ENCODE measurements at regions not wholly inside any gene's neighbourhood (a gene's known extent, or its start where the extent isn't known, plus 50 kb on each side); places are given as distances from the start of the nearest gene placed in this dataset.
"Not testable (repeated sequence)": the region's sequence is repeated elsewhere in the genome, so short reads cannot be mapped to it uniquely, and the experiment has no call there.

GRCh38 chr6:166236596-166236995 lies 68.9 kb upstream of the TBXT start:
- Histone ChIP-seq H3K4me1 (ENCODE audit: control insufficient read depth, low read depth, low read length) (no peaks in the 10 kb centered on the region), H3K27ac (ENCODE audit: low read length) (no peak overlapping the region)

GRCh38 chr6:166235666-166236292 lies 68.1 kb upstream of the TBXT start:
- no peak overlapping the region for H3K27ac ChIP-seq (ENCODE audit: low read length)
- H3K4me1 ChIP-seq (ENCODE audit: control insufficient read depth, low read depth, low read length): no peaks in the 10 kb centered on the region
- no peaks in the 10 kb centered on the region for H3K9me3 ChIP-seq (ENCODE audit: control insufficient read depth, low read depth, low read length)
- H3K27me3 ChIP-seq (ENCODE audit: control insufficient read depth, insufficient read depth, low read length): no peaks in the 10 kb centered on the region
- no peak overlapping the region for H3K4me3 ChIP-seq (ENCODE audit: low read length)
- H3K9ac ChIP-seq (ENCODE audit: low read length): no peak overlapping the region
- no peaks in the 10 kb centered on the region for H3K36me3 ChIP-seq (ENCODE audit: control insufficient read depth, low read depth, low read length)

More at GRCh38 chr6:166236596-166236995, 68.9 kb upstream of the TBXT start:
- Histone ChIP-seq H3K27me3 (ENCODE audit: control insufficient read depth, insufficient read depth, low read length) (peaks cover 4% of the 10 kb centered on the region), H3K36me3 (ENCODE audit: control insufficient read depth, low read depth, low read length) (no peaks in the 10 kb centered on the region), H3K4me3 (ENCODE audit: low read length) (no peak overlapping the region), H3K9ac (ENCODE audit: low read length) (no peak overlapping the region), H3K9me3 (ENCODE audit: control insufficient read depth, low read depth, low read length) (no peaks in the 10 kb centered on the region)

DNA sequence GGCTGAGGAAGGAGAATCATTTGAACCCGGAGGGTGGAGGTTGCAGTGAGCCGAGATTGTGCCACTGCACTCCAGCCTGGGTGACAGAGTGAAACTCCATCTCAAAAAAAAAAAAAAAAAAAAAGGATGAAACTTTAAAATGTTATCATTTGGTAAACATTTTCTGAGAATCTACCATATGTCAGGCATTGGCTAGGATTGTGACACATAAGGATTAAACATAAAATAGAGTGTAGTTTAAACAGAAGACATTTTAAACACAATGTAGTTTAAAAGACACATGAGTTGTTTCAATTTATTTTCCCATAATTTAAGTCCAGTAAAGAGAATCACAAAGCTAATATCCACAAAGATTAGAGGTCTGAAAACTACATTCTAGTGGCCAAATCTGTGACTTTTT lies 63.5 kb upstream of the TBXT start:
- not testable (repeated sequence) for H3K4me3 ChIP-seq (ENCODE audit: low read length); H3K36me3 ChIP-seq (ENCODE audit: control insufficient read depth, low read depth, low read length); H3K27ac ChIP-seq (ENCODE audit: low read length); H3K9ac ChIP-seq (ENCODE audit: low read length); H3K4me1 ChIP-seq (ENCODE audit: control insufficient read depth, low read depth, low read length); H3K9me3 ChIP-seq (ENCODE audit: control insufficient read depth, low read depth, low read length)
- peaks cover 19% of the 10 kb centered on the region for H3K27me3 ChIP-seq (ENCODE audit: control insufficient read depth, insufficient read depth, low read length)

- peaks cover 7% of the 10 kb centered on the region for H3K4me1 ChIP-seq (ENCODE audit: control insufficient read depth, low read depth, low read length)
- peaks cover 19% of the 10 kb centered on the region for H3K27me3 ChIP-seq (ENCODE audit: control insufficient read depth, insufficient read depth, low read length)
- H3K4me3 ChIP-seq (ENCODE audit: low read length): no peak overlapping the region
- H3K9ac ChIP-seq (ENCODE audit: low read length): no peak overlapping the region
- no peaks in the 10 kb centered on the region for H3K9me3 ChIP-seq (ENCODE audit: control insufficient read depth, low read depth, low read length)
- H3K36me3 ChIP-seq (ENCODE audit: control insufficient read depth, low read depth, low read length): no peaks in the 10 kb centered on the region
- H3K27ac ChIP-seq (ENCODE audit: low read length): no peak overlapping the region
Observed at GRCh38 chr6:166228839-166229528, 61.3 kb upstream of the TBXT start.

GRCh38 chr6:166228425-166228824 lies 60.8 kb upstream of the TBXT start:
- Histone ChIP-seq H3K4me1 (ENCODE audit: control insufficient read depth, low read depth, low read length) (peaks cover 7% of the 10 kb centered on the region), H3K9me3 (ENCODE audit: control insufficient read depth, low read depth, low read length) (no peaks in the 10 kb centered on the region), H3K27me3 (ENCODE audit: control insufficient read depth, insufficient read depth, low read length) (peaks cover 19% of the 10 kb centered on the region), H3K27ac (ENCODE audit: low read length) (no peak overlapping the region), H3K4me3 (ENCODE audit: low read length) (no peak overlapping the region), H3K9ac (ENCODE audit: low read length) (no peak overlapping the region), H3K36me3 (ENCODE audit: control insufficient read depth, low read depth, low read length) (no peaks in the 10 kb centered on the region)

DNA sequence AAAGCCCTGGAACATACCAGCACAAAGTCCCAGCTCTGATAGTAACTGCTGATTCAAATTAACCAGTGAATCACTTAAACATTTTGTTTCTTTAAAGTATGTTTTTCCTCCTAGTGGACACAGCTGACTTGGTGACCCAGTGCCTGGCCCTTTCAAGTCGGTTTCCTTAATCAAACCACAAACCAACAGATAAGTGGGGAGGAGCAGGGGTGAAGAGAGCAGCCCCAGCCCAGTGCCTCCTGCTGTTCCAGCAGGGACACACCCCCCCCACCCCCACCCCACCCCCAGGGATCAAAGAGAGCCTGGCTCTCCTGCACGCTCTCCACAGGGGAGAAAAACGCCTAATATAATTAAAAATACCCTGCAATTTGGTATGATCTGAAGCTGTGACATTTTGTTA lies 55.4 kb upstream of the TBXT start:
- Histone ChIP-seq H3K9me3 (ENCODE audit: control insufficient read depth, low read depth, low read length) (no peaks in the 10 kb centered on the region), H3K9ac (ENCODE audit: low read length) (no peak overlapping the region), H3K27me3 (ENCODE audit: control insufficient read depth, insufficient read depth, low read length) (peaks cover 1% of the 10 kb centered on the region), H3K27ac (ENCODE audit: low read length) (no peak overlapping the region), H3K36me3 (ENCODE audit: control insufficient read depth, low read depth, low read length) (no peaks in the 10 kb centered on the region), H3K4me3 (ENCODE audit: low read length) (no peak overlapping the region), H3K4me1 (ENCODE audit: control insufficient read depth, low read depth, low read length) (no peaks in the 10 kb centered on the region)

DNA sequence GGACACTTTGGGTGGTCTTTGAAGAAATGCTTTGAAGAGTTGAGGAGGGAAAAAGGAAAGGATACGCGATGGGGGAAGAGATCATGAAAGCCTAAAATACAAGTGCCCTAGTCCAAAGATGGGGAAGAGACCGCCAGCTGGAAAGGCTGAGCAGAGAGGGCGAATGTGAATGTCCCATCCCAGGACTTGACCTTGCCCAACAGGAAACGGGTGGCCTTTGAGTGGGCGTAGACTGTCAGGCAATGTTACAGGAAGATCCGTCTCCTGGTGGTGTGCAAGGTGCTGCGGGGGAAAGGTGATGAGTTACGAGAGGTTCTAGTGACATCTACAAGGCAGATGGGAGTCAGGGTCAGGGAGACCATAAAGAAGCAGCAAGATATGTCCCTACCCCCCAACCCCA lies 55.0 kb upstream of the TBXT start:
- H3K4me3 ChIP-seq (ENCODE audit: low read length): no peak overlapping the region
- no peaks in the 10 kb centered on the region for H3K4me1 ChIP-seq (ENCODE audit: control insufficient read depth, low read depth, low read length)
- H3K36me3 ChIP-seq (ENCODE audit: control insufficient read depth, low read depth, low read length): no peaks in the 10 kb centered on the region
- H3K9ac ChIP-seq (ENCODE audit: low read length): no peak overlapping the region
- no peaks in the 10 kb centered on the region for H3K9me3 ChIP-seq (ENCODE audit: control insufficient read depth, low read depth, low read length)
- no peaks in the 10 kb centered on the region for H3K27me3 ChIP-seq (ENCODE audit: control insufficient read depth, insufficient read depth, low read length)
- no peak overlapping the region for H3K27ac ChIP-seq (ENCODE audit: low read length)

DNA sequence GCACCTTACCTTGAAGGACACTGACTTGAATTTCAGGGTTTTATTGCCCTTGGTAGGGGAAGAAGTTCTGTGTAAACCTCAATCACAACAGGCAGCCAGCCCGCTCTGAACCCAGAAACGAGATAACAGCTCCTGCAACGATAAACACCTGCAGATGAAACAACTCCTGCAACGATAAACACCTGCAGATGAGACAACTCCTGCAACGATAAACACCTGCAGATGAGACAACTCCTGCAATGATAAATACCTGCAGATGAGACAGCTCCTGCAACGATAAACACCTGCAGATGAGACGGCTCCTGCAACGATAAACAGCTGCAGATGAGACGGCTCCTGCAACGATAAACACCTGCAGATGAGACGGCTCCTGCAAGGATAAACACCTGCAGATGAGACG lies 54.0 kb upstream of the TBXT start:
- Histone ChIP-seq H3K27me3 (ENCODE audit: control insufficient read depth, insufficient read depth, low read length) (no peaks in the 10 kb centered on the region), H3K4me1 (ENCODE audit: control insufficient read depth, low read depth, low read length) (no peaks in the 10 kb centered on the region), H3K27ac (ENCODE audit: low read length) (no peak overlapping the region), H3K9ac (ENCODE audit: low read length) (no peak overlapping the region), H3K4me3 (ENCODE audit: low read length) (no peak overlapping the region), H3K36me3 (ENCODE audit: control insufficient read depth, low read depth, low read length) (no peaks in the 10 kb centered on the region), H3K9me3 (ENCODE audit: control insufficient read depth, low read depth, low read length) (no peaks in the 10 kb centered on the region)

GRCh38 chr6:166221040-166221439 lies 53.4 kb upstream of the TBXT start:
- Histone ChIP-seq H3K4me3 (ENCODE audit: low read length) (no peak overlapping the region), H3K36me3 (ENCODE audit: control insufficient read depth, low read depth, low read length) (no peaks in the 10 kb centered on the region), H3K9ac (ENCODE audit: low read length) (no peak overlapping the region), H3K4me1 (ENCODE audit: control insufficient read depth, low read depth, low read length) (no peaks in the 10 kb centered on the region), H3K9me3 (ENCODE audit: control insufficient read depth, low read depth, low read length) (no peaks in the 10 kb centered on the region), H3K27me3 (ENCODE audit: control insufficient read depth, insufficient read depth, low read length) (no peaks in the 10 kb centered on the region), H3K27ac (ENCODE audit: low read length) (no peak overlapping the region)
